ACC112 (cell line): ENCODE measurements at regions not wholly inside any gene's neighbourhood (a gene's known extent, or its start where the extent isn't known, plus 50 kb on each side); places are given as distances from the start of the nearest gene placed in this dataset.

ENCODE experiments used
- H2AFZ ChIP-seq: fragments of 200-600 bp; sonication (generic); one replicate; pipeline ENCODE4 v1.6.0; 2017; ENCODE audit warnings: antibody characterized with exemption, low read length; ENCODE audit not compliant: unreplicated experiment
- H3K27ac ChIP-seq: fragments of 200-600 bp; sonication (generic); 2 replicates; pipeline ENCODE4 v1.5.1; 2014; ENCODE audit warnings: low read depth, mild to moderate bottlenecking, antibody characterized with exemption, low read length, moderate library complexity
- H3K27me3 ChIP-seq: fragments of 200-600 bp; sonication (generic); 2 replicates; pipeline ENCODE4 v1.6.1; 2014; ENCODE audit warnings: mild to moderate bottlenecking, antibody characterized with exemption, low read length, moderate library complexity, mixed read lengths; ENCODE audit not compliant: insufficient read depth
- H3K36me3 ChIP-seq: fragments of 200-600 bp; sonication (generic); 2 replicates; pipeline ENCODE4 v1.6.1; 2016; ENCODE audit warnings: mild to moderate bottlenecking, antibody characterized with exemption, low read length, moderate library complexity, mixed read lengths; ENCODE audit not compliant: insufficient read depth
- H3K4me1 ChIP-seq: fragments of 200-600 bp; sonication (generic); one replicate; pipeline ENCODE4 v1.6.1; 2016; ENCODE audit warnings: low read length, mixed read lengths; ENCODE audit not compliant: insufficient read depth, unreplicated experiment, control insufficient read depth
- H3K4me3 ChIP-seq: fragments of 200-600 bp; sonication (generic); 2 replicates; pipeline ENCODE4 v1.5.1; 2014; ENCODE audit warnings: mild to moderate bottlenecking, low read depth, low read length
- H3K79me2 ChIP-seq: fragments of 200-600 bp; sonication (generic); one replicate; pipeline ENCODE4 v1.6.0; 2016; ENCODE audit warnings: low read length; ENCODE audit not compliant: control insufficient read depth, unreplicated experiment, insufficient read depth

DNA sequence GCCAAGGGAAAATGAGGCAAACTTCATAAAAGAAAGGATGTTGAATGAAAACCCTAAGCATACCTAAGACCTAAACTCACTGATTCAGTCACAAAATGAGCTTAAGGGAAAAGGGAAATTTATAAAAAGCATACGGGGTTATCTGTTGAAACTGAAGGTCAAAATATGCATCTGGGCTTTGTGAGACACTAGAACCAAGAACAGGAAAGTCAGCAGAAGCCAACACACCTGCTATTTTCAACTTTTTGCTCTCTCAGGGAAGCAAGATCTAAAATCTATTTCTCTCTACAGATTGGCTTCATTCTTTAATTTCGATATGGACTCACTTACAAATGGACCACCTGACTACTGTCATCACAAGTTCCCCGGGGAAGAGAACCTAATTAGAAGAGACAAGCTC is 338.6 kb upstream of the NECTIN3 start:
- Histone ChIP-seq H3K36me3 (no peaks in the 10 kb centered on the region), H3K79me2 (no peaks in the 10 kb centered on the region), H3K27ac (no peak overlapping the region), H2AFZ (no peak overlapping the region), H3K27me3 (no peaks in the 10 kb centered on the region), H3K4me3 (no peak overlapping the region), H3K4me1 (no peaks in the 10 kb centered on the region)

DNA sequence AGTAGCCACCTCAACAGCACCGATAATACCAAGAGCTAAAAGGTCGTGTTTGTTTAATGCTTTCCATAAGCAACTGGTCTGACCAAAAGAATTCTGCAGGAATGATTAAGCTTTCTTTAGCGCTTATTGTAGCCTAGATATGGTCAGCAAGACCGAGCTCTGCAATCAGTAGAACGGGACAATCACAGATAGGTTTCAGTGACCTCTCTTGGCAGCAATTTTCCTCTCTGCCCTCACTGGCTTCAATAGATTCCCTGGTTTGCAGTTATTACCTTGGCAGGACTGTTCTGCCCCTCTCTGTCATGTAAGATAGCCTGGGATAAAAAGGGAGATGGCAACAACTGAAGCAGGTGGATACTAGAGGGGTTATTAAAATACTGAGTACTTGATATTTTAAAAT is 337.1 kb upstream of the NECTIN3 start:
- Histone ChIP-seq H3K27ac (no peak overlapping the region), H2AFZ (no peak overlapping the region), H3K4me1 (no peaks in the 10 kb centered on the region), H3K4me3 (no peak overlapping the region), H3K79me2 (no peaks in the 10 kb centered on the region), H3K27me3 (no peaks in the 10 kb centered on the region), H3K36me3 (no peaks in the 10 kb centered on the region)

DNA sequence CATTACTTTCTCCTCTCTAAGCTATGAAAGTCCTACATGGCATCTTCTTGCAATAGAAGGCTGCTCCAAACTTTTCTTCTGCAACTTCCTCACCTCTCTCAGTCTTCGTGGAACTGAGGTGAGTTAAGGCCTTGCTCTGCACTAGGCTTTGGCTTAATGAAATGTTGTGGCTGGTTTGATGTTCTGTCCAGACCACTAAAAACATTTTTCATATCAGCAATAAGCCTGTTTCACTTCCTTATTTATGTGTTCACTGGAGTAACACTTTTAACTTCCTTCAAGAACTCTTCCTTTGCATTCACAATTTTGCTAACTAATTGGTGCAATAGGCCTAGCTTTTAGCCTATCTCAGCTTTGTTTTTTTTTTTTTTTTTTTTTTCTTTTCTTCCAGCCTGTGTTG is 335.3 kb upstream of the NECTIN3 start:
- no peak overlapping the region for H3K27ac ChIP-seq
- H3K4me1 ChIP-seq: no peaks in the 10 kb centered on the region
- no peaks in the 10 kb centered on the region for H3K27me3 ChIP-seq
- no peak overlapping the region for H3K4me3 ChIP-seq
- H2AFZ ChIP-seq: no peak overlapping the region
- no peaks in the 10 kb centered on the region for H3K79me2 ChIP-seq
- no peaks in the 10 kb centered on the region for H3K36me3 ChIP-seq

DNA sequence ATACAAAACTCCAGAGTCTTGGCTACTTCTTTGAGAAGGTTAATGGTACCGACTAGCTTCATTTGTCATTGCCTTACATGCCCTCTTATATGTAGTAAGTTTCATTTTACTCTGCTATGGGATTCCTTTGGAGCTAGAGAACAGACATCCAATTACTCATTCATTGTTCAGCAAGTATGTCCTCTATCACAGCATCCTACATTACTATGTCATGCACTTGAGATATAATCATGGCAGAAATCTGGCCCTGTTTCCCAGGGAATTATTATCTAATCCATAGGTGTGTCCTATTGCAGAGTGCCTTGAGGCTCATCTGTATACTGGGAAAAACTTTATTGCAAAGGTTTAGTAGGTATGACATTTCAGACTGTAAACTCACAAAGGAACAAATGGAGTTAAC is 333.1 kb upstream of the NECTIN3 start:
- Histone ChIP-seq H3K27ac (no peak overlapping the region), H3K79me2 (no peaks in the 10 kb centered on the region), H3K4me1 (no peaks in the 10 kb centered on the region), H2AFZ (no peak overlapping the region), H3K4me3 (no peak overlapping the region), H3K27me3 (no peaks in the 10 kb centered on the region), H3K36me3 (no peaks in the 10 kb centered on the region)

DNA sequence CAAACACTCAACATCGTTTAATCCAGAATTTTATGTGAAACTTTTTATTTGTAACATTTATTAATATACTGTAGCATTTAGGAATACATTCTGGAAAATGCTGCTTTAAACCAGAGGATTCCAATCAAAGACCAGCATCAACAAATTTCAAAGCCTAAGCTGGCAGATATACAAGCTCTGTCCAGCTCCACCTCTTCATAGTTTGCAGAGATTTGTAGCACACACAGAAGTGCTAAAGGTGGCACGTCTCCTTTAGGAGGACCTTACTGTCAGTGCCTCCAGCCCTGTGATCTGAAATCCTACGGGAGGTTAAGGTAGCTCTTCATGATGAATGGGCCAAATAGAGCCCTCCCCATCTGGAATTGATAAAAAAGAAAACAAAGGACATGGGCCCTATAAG is 329.7 kb upstream of the NECTIN3 start:
- Histone ChIP-seq H3K79me2 (no peaks in the 10 kb centered on the region), H2AFZ (no peak overlapping the region), H3K27me3 (no peaks in the 10 kb centered on the region), H3K36me3 (no peaks in the 10 kb centered on the region), H3K27ac (no peak overlapping the region), H3K4me3 (no peak overlapping the region), H3K4me1 (no peaks in the 10 kb centered on the region)

DNA sequence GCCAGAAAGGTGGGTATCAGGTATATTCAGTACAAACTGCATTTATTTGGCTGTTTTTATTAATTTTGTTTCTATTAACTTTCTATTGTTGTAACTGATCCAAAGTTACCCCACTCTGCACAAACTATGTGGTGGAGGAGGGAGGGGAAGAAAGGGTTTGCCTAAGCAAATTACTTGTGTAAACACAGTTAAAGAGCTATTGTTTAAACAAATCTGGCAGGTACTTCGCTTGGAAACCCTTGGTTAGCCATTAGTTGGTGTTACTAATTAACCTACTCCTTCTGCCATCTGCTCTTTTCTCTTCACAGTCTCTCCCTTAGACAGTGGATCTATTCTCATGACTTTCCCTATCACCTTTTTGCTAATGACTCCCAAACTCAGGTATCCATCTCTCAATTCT is 328.4 kb upstream of the NECTIN3 start:
- Histone ChIP-seq H2AFZ (no peak overlapping the region), H3K4me3 (no peak overlapping the region), H3K4me1 (no peaks in the 10 kb centered on the region), H3K27ac (no peak overlapping the region), H3K79me2 (no peaks in the 10 kb centered on the region), H3K36me3 (no peaks in the 10 kb centered on the region), H3K27me3 (no peaks in the 10 kb centered on the region)

DNA sequence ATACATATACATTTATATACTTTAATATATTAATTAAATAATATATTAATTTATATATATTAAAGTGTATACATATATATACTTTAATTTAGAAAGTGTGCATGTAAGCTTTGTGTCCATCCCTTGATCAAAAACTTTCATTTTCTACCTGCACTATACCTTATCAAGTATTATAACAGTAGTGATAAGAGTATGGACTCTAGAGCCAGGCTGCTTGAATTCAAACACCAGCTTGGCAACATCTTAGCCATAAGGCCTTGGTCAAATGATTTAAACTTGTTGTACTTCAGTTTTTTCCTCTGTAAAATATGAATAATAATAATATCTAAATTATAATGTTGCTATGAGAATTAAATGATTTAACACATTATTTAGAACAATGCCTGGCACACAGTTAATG is 327.6 kb upstream of the NECTIN3 start:
- no peak overlapping the region for H3K4me3 ChIP-seq
- no peaks in the 10 kb centered on the region for H3K36me3 ChIP-seq
- no peak overlapping the region for H3K27ac ChIP-seq
- no peaks in the 10 kb centered on the region for H3K27me3 ChIP-seq
- no peaks in the 10 kb centered on the region for H3K4me1 ChIP-seq
- H3K79me2 ChIP-seq: no peaks in the 10 kb centered on the region
- no peak overlapping the region for H2AFZ ChIP-seq

DNA sequence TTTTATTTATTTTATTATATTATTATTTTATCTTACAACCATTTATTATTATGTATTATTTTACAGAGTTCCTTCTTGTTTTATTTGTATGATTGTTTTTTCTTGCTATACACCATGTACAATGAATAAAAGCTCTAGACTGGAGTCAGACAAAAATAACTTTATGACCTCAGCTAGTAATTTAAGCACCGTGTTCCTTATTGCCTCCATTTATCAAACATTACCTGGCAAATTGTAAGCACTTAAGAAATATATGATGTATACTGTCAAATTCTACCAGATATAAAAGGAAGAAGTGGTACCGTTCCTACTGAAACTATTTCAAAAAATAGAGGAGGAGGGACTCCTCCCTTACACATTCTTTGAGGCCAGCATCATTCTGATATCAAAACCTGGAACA is 326.9 kb upstream of the NECTIN3 start:
- H3K27ac ChIP-seq: no peak overlapping the region
- no peak overlapping the region for H2AFZ ChIP-seq
- no peaks in the 10 kb centered on the region for H3K36me3 ChIP-seq
- no peaks in the 10 kb centered on the region for H3K4me1 ChIP-seq
- no peak overlapping the region for H3K4me3 ChIP-seq
- H3K27me3 ChIP-seq: no peaks in the 10 kb centered on the region
- no peaks in the 10 kb centered on the region for H3K79me2 ChIP-seq

DNA sequence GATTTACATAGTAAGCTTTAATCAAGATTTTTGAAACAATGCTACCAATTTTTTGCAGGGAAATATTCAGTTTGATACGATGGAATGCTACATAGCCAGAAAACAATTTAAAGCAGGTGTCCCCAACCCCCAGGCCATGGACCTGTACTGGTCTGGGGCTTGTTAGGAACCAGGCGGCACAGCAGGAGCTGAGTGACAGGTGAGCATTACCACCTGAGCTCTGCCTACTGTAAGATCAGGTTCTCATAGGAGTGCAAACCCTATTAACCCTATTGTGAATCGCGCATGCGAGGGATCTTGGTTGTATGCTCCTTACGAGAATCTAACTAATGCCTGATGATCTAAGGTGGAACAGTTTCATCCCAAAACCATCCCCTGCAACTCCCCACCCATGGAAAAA is 322.6 kb upstream of the NECTIN3 start:
- Histone ChIP-seq H2AFZ (no peak overlapping the region), H3K27ac (no peak overlapping the region), H3K79me2 (no peaks in the 10 kb centered on the region), H3K4me3 (no peak overlapping the region), H3K27me3 (no peaks in the 10 kb centered on the region), H3K4me1 (no peaks in the 10 kb centered on the region), H3K36me3 (no peaks in the 10 kb centered on the region)

DNA sequence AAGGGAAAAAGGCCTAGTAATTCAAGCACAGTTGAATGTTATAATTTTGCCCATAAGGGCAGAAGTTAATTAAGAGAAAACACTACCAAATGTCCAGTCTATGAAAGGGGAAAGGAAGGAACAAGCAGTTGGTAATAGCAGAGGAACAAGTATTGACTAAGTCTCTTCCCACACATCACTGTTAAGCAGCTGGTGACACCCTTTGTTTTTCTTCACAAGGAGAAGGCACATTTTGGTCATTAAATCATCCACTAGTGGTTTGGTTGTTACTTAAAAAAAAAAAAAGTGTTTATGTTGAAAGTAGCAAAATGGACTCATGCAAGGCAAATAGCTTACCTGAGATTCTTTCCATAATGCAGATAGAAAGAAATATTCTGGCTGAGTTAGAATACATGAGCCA is 321.4 kb upstream of the NECTIN3 start:
- Histone ChIP-seq H3K79me2 (no peaks in the 10 kb centered on the region), H3K36me3 (no peaks in the 10 kb centered on the region), H3K4me1 (no peaks in the 10 kb centered on the region), H3K4me3 (no peak overlapping the region), H3K27ac (no peak overlapping the region), H3K27me3 (no peaks in the 10 kb centered on the region), H2AFZ (no peak overlapping the region)

DNA sequence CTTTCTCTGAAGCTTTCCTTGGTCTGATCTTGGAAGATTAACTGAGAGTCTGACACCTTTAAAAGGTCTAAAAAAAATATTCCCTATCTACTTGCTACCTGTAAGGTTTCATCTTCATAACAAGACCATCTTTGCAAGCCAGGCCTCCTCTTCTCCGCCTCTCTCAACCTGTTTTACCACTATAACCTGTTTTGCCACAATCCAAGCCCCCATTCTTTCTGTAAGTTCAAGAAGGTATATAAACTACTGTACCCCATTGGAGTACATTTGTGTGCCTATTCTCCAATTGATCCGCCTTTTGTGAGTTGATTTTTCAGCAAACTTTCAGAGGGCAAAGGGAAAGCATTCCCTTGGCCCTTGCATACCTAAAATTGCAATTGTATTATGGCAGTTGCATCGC is 319.3 kb upstream of the NECTIN3 start:
- Histone ChIP-seq H3K27ac (no peak overlapping the region), H3K27me3 (no peaks in the 10 kb centered on the region), H3K4me1 (no peaks in the 10 kb centered on the region), H3K36me3 (no peaks in the 10 kb centered on the region), H3K4me3 (no peak overlapping the region), H3K79me2 (no peaks in the 10 kb centered on the region), H2AFZ (no peak overlapping the region)

DNA sequence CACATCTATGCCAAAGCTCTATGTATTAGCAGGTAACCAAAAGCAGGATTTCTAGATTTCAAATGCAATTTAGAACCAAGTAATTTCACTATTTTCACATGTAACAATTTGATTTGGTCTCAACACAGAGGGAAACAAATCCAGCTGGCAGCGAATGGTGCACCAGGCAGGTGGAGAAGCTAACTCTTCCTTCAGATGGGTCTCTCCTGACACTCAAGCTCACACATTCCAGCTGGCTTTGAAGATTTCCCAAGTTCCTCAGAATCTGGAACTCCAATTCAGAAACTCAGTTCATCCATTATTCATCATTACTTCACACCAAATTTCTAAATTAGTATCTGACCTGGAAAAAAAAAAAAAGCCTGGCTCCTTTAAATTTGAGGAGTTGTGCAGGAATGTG is 318.1 kb upstream of the NECTIN3 start:
- no peaks in the 10 kb centered on the region for H3K36me3 ChIP-seq
- no peak overlapping the region for H3K4me3 ChIP-seq

More for the DNA sequence above, 318.1 kb upstream of the NECTIN3 start:
- H3K79me2 ChIP-seq: no peaks in the 10 kb centered on the region
- H3K4me1 ChIP-seq: no peaks in the 10 kb centered on the region
- no peak overlapping the region for H2AFZ ChIP-seq
- H3K27ac ChIP-seq: no peak overlapping the region
- H3K27me3 ChIP-seq: no peaks in the 10 kb centered on the region
